Mesenchymal stem cell (in vitro differentiated cells and primary cell): ENCODE measurements at regions not wholly inside any gene's neighbourhood (a gene's known extent, or its start where the extent isn't known, plus 50 kb on each side); places are given as distances from the start of the nearest gene placed in this dataset.

Experiments used
- DNase-seq: peaks from one replicate; pipeline ENCODE4 v3.0.0-alpha.2; 2013
- H2AFZ ChIP-seq: one replicate; pipeline ENCODE4 v1.6.1; 2013; ENCODE audit warnings: low read depth, mild to moderate bottlenecking, control low read depth, inconsistent platforms, low read length, moderate library complexity
- H2AK5ac ChIP-seq: 2 replicates; pipeline ENCODE4 v1.6.1; 2013; ENCODE audit warnings: low read length, moderate library complexity, mild to moderate bottlenecking, inconsistent platforms; ENCODE audit not compliant: severe bottlenecking
- H2BK120ac ChIP-seq: one replicate; pipeline ENCODE4 v1.6.1; 2013; ENCODE audit warnings: low read depth, mild to moderate bottlenecking, inconsistent platforms, low read length, moderate library complexity
- H2BK12ac ChIP-seq, 2 experiments: one replicate each; pipeline ENCODE4 v1.6.1; 2013; ENCODE audit warnings: inconsistent platforms in 2 of 2, low read length in 2 of 2, mild to moderate bottlenecking in 2 of 2, moderate library complexity in 2 of 2, control low read depth in 1 of 2
- H2BK15ac ChIP-seq: one replicate; pipeline ENCODE4 v1.6.1; 2013; ENCODE audit warnings: mild to moderate bottlenecking, low read depth, inconsistent platforms; ENCODE audit not compliant: poor library complexity, severe bottlenecking
- H2BK5ac ChIP-seq: 2 replicates; pipeline ENCODE4 v1.6.1; 2013; ENCODE audit warnings: low read depth, mild to moderate bottlenecking, low read length, control low read depth, inconsistent platforms; ENCODE audit not compliant: poor library complexity, severe bottlenecking
- H3K14ac ChIP-seq, 2 experiments: one replicate each; pipeline ENCODE4 v1.6.1; 2013; ENCODE audit warnings: inconsistent platforms in 2 of 2, low read length in 2 of 2, control low read depth in 1 of 2, mild to moderate bottlenecking in 1 of 2, moderate library complexity in 1 of 2
- H3K18ac ChIP-seq, 2 experiments: one replicate each; pipeline ENCODE4 v1.6.1; 2013; ENCODE audit warnings: inconsistent platforms in 2 of 2, low read length in 2 of 2, control low read depth in 1 of 2, low read depth in 1 of 2, mild to moderate bottlenecking in 1 of 2
- H3K23ac ChIP-seq, 2 experiments: one replicate each; pipeline ENCODE4 v1.6.1; 2013; ENCODE audit warnings: inconsistent platforms in 2 of 2, low read length in 2 of 2, mild to moderate bottlenecking in 2 of 2, moderate library complexity in 2 of 2, control low read depth in 1 of 2
- H3K27ac ChIP-seq: 2 replicates; pipeline ENCODE4 v1.5.1; 2013; ENCODE audit warnings: mild to moderate bottlenecking, moderate library complexity, low read length, control low read depth, inconsistent platforms; ENCODE audit not compliant: poor library complexity, severe bottlenecking
- H3K27me3 ChIP-seq, 2 experiments: 2 replicates each; pipeline versions ENCODE4 v1.6.1 to v1.7.0; 2013; ENCODE audit warnings: low read length in 2 of 2, mild to moderate bottlenecking in 2 of 2, moderate library complexity in 2 of 2, control low read depth in 1 of 2, inconsistent platforms in 1 of 2; ENCODE audit not compliant: control insufficient read depth in 1 of 2, insufficient read depth in 1 of 2
- H3K36me3 ChIP-seq, 2 experiments: 2 replicates each; pipeline versions ENCODE4 v1.6.1 to v1.7.0; 2013; ENCODE audit warnings: low read length in 2 of 2, control low read depth in 1 of 2, inconsistent platforms in 1 of 2, low read depth in 1 of 2, mild to moderate bottlenecking in 1 of 2; ENCODE audit not compliant: insufficient read depth in 2 of 2, control insufficient read depth in 1 of 2
- H3K4ac ChIP-seq, 2 experiments: one replicate each; pipeline ENCODE4 v1.6.1; 2013; ENCODE audit warnings: inconsistent platforms in 2 of 2, low read length in 2 of 2, mild to moderate bottlenecking in 2 of 2, moderate library complexity in 2 of 2, control low read depth in 1 of 2, low read depth in 1 of 2
- H3K4me1 ChIP-seq: 2 replicates; pipeline ENCODE4 v1.6.1; 2013; ENCODE audit warnings: low read depth, low read length, control low read depth; ENCODE audit not compliant: control insufficient read depth, insufficient read depth
- H3K4me2 ChIP-seq: 2 replicates; pipeline ENCODE4 v1.6.1; 2013; ENCODE audit warnings: low read length, mild to moderate bottlenecking, inconsistent platforms; ENCODE audit not compliant: poor library complexity, severe bottlenecking
- H3K4me3 ChIP-seq, 2 experiments: 2 replicates each; pipeline versions ENCODE4 v1.5.1 to v1.7.0; 2013; ENCODE audit warnings: low read length in 2 of 2, mild to moderate bottlenecking in 2 of 2, control low read depth in 1 of 2, low read depth in 1 of 2; ENCODE audit not compliant: insufficient read depth in 1 of 2
- H3K79me1 ChIP-seq: replicated peaks from 2 replicates; pipeline ENCODE4 v1.6.1; 2013; ENCODE audit warnings: mild to moderate bottlenecking, control low read depth, low read length, inconsistent platforms; ENCODE audit not compliant: poor library complexity, severe bottlenecking
- H3K9ac ChIP-seq: 2 replicates; pipeline ENCODE4 v1.7.0; 2013; ENCODE audit warnings: mild to moderate bottlenecking, low read length, moderate library complexity
- H3K9me3 ChIP-seq: 2 replicates; pipeline ENCODE4 v1.7.0; 2013; ENCODE audit warnings: mild to moderate bottlenecking, low read length; ENCODE audit not compliant: control insufficient read depth
- H4K8ac ChIP-seq: one replicate; pipeline ENCODE4 v1.6.1; 2013; ENCODE audit warnings: inconsistent platforms, mild to moderate bottlenecking, low read length, moderate library complexity
- H4K91ac ChIP-seq: one replicate; pipeline ENCODE4 v1.6.1; 2013; ENCODE audit warnings: mild to moderate bottlenecking, low read length, inconsistent platforms
- WGBS: methylation state at CpG from one replicate; pipeline ENCODE4 v1.1.7; 2013; ENCODE audit warnings: mixed read lengths; 5-methylcytosine and 5-hydroxymethylcytosine counted together

- Histone ChIP-seq H3K36me3 (no peaks in the 10 kb centered on the region), H3K79me1 (no peaks in the 10 kb centered on the region), H3K4me2 (no peak overlapping the region), H4K91ac (no peak overlapping the region), H2AK5ac (no peak overlapping the region), H2BK120ac (no peak overlapping the region), H2BK5ac (no peak overlapping the region), H3K4me3 (no peak overlapping the region), H3K14ac (no peak overlapping the region), H3K9ac (no peak overlapping the region), H3K18ac (no peak overlapping the region), H3K4ac (no peak overlapping the region), H2BK15ac (no peak overlapping the region), H3K27ac (no peak overlapping the region), H3K9me3 (no peaks in the 10 kb centered on the region), H3K23ac (no peak overlapping the region), H4K8ac (no peak overlapping the region), H3K27me3 (no peaks in the 10 kb centered on the region), H2AFZ (no peak overlapping the region), H2BK12ac (no peak overlapping the region), H3K4me1 (no peaks in the 10 kb centered on the region)
- WGBS: 86% methylated on average over 4 of the region's 5 CpGs
- no peak for DNase-seq
Observed at GRCh38 chr10:80946957-80947726, 409.4 kb downstream of the SH2D4B start.

GRCh38 chr10:80949785-80950184, 412.1 kb downstream of the SH2D4B start:
- no peak overlapping the region for H4K8ac ChIP-seq
- H3K14ac ChIP-seq: no peak overlapping the region
- no peak for DNase-seq
- 88% methylated on average over 5 of the region's 5 CpGs for WGBS
- no peaks in the 10 kb centered on the region for H3K9me3 ChIP-seq
- no peak overlapping the region for H3K4ac ChIP-seq
- H3K4me3 ChIP-seq: no peak overlapping the region
- no peak overlapping the region for H2BK5ac ChIP-seq
- H3K9ac ChIP-seq: no peak overlapping the region
- no peak overlapping the region for H2BK15ac ChIP-seq
- no peak overlapping the region for H4K91ac ChIP-seq
- H2BK120ac ChIP-seq: no peak overlapping the region
- H3K4me2 ChIP-seq: no peak overlapping the region
- H3K79me1 ChIP-seq: no peaks in the 10 kb centered on the region
- no peaks in the 10 kb centered on the region for H3K36me3 ChIP-seq
- no peak overlapping the region for H2AFZ ChIP-seq
- no peak overlapping the region for H3K23ac ChIP-seq
- H3K27ac ChIP-seq: no peak overlapping the region
- H2BK12ac ChIP-seq: no peak overlapping the region
- no peaks in the 10 kb centered on the region for H3K27me3 ChIP-seq
- no peak overlapping the region for H3K18ac ChIP-seq
- H2AK5ac ChIP-seq: no peak overlapping the region
- H3K4me1 ChIP-seq: no peaks in the 10 kb centered on the region

GRCh38 chr10:80952436-80952835, 414.7 kb downstream of the SH2D4B start:
- Histone ChIP-seq H3K4ac (no peak overlapping the region), H3K79me1 (no peaks in the 10 kb centered on the region), H3K14ac (no peak overlapping the region), H2AFZ (no peak overlapping the region), H3K4me1 (no peaks in the 10 kb centered on the region), H3K9me3 (no peaks in the 10 kb centered on the region), H3K27me3 (no peaks in the 10 kb centered on the region), H3K4me2 (no peak overlapping the region), H2BK5ac (no peak overlapping the region), H2BK120ac (no peak overlapping the region), H4K91ac (no peak overlapping the region), H2AK5ac (no peak overlapping the region), H3K9ac (no peak overlapping the region), H3K18ac (no peak overlapping the region), H2BK12ac (no peak overlapping the region), H3K4me3 (no peak overlapping the region), H3K23ac (peak overlapping the region in 1 of 2 experiments; percentile 40), H3K36me3 (no peaks in the 10 kb centered on the region), H4K8ac (no peak overlapping the region), H3K27ac (no peak overlapping the region), H2BK15ac (no peak overlapping the region)
- no peak for DNase-seq
- 78% methylated on average over 5 of the region's 7 CpGs for WGBS

- Histone ChIP-seq H3K23ac (no peak overlapping the region), H3K18ac (no peak overlapping the region), H3K27ac (no peak overlapping the region), H3K9ac (no peak overlapping the region), H3K4me2 (no peak overlapping the region), H2BK15ac (no peak overlapping the region), H3K9me3 (no peaks in the 10 kb centered on the region), H3K27me3 (no peaks in the 10 kb centered on the region), H3K4me3 (no peak overlapping the region), H2AK5ac (no peak overlapping the region), H3K36me3 (no peaks in the 10 kb centered on the region), H3K14ac (no peak overlapping the region), H4K8ac (no peak overlapping the region), H2BK120ac (no peak overlapping the region), H2BK12ac (no peak overlapping the region), H3K4ac (no peak overlapping the region), H2AFZ (no peak overlapping the region), H3K79me1 (no peaks in the 10 kb centered on the region), H3K4me1 (no peaks in the 10 kb centered on the region), H4K91ac (no peak overlapping the region), H2BK5ac (no peak overlapping the region)
- WGBS: 94% methylated on average over 2 of the region's 4 CpGs
- DNase-seq: no peak
Observed at GRCh38 chr10:80957161-80957560, 419.5 kb downstream of the SH2D4B start.
